Lower leg skin (tissue), 4 donors: ENCODE measurements at regions not wholly inside any gene's neighbourhood (a gene's known extent, or its start where the extent isn't known, plus 50 kb on each side); places are given as distances from the start of the nearest gene placed in this dataset.
"Not testable (repeated sequence)": the region's sequence is repeated elsewhere in the genome, so short reads cannot be mapped to it uniquely, and the experiment has no call there.

Experiments
- DNase-seq, 2 donors: peaks; one replicate each; pipeline ENCODE4 v3.0.0-alpha.2; 2019; ENCODE audit warnings: low spot score in 2 of 2
- H3K4me3 ChIP-seq: fragments of 200-600 bp; sonication (generic); 2 replicates; pipeline ENCODE4 v1.5.1; 2017; ENCODE audit warnings: mild to moderate bottlenecking, low read depth; ENCODE audit not compliant: poor library complexity, severe bottlenecking
- CTCF ChIP-seq, 3 donors: fragments of 450-650 bp; IDR thresholded peaks; one replicate each; pipeline ENCODE4 v1.5.1; 2016; ENCODE audit warnings: antibody characterized with exemption in 3 of 3, mild to moderate bottlenecking in 3 of 3, moderate library complexity in 2 of 3
- POLR2A ChIP-seq, 2 donors: fragments of 450-650 bp; IDR thresholded peaks; one replicate each; pipeline ENCODE4 v1.6.1; 2016 to 2017; ENCODE audit warnings: antibody characterized with exemption in 2 of 2, mild to moderate bottlenecking in 1 of 2, moderate library complexity in 1 of 2
- WGBS, 2 donors: methylation state at CpG; one replicate each; pipeline ENCODE4 v1.1.5; 2018; 5-methylcytosine and 5-hydroxymethylcytosine counted together
- intact Hi-C: fragments of 100-400 bp; cut with DNase I; formaldehyde crosslinking; loops from one replicate; pipeline ENCODE4 v1.15.0; 2023; ENCODE audit warnings: low total_unique reads

GRCh38 chr14:56423544-56423943 is 156.1 kb upstream of the TMEM260 start:
- WGBS, 2 donors, result 18 to 27% methylated on average over 2 of the region's 2 CpGs
- intact Hi-C loops, result no loop called here
- TF ChIP-seq CTCF (IDR thresholded peaks at IDR 0.05) (no peak), POLR2A (IDR thresholded peaks at IDR 0.05) (no peak)
- H3K4me3 ChIP-seq, result no peak overlapping the region
- DNase-seq, result no peak

GRCh38 chr14:56431013-56431412 is 148.6 kb upstream of the TMEM260 start:
- no peak for DNase-seq
- TF ChIP-seq CTCF (IDR thresholded peaks at IDR 0.05) (no peak), POLR2A (IDR thresholded peaks at IDR 0.05) (no peak)
- intact Hi-C loops, result no loop called here
- no peak overlapping the region for H3K4me3 ChIP-seq
- WGBS, 2 donors, result 75 to 80% methylated on average over 4 of the region's 4 CpGs

GRCh38 chr14:56449670-56450213 is 129.9 kb upstream of the TMEM260 start:
- DNase-seq, result no peak
- no peak for TF ChIP-seq POLR2A (IDR thresholded peaks at IDR 0.05)
- TF ChIP-seq CTCF (IDR thresholded peaks at IDR 0.05), result no peak
- intact Hi-C loops, result no loop called here
- 95 to 98% methylated on average over 2 of the region's 2 CpGs for WGBS, 2 donors
- H3K4me3 ChIP-seq, result no peak overlapping the region

- no peak for TF ChIP-seq POLR2A (IDR thresholded peaks at IDR 0.05)
- no peak for TF ChIP-seq CTCF (IDR thresholded peaks at IDR 0.05)
- no peak overlapping the region for H3K4me3 ChIP-seq
- WGBS, 2 donors, result 51 to 59% methylated on average over 6 of the region's 6 CpGs
- no peak for DNase-seq
- intact Hi-C loops, result no loop called here
Measured at GRCh38 chr14:56452940-56453339, 126.7 kb upstream of the TMEM260 start.

GRCh38 chr14:56454680-56455079 is 124.9 kb upstream of the TMEM260 start:
- intact Hi-C loops, H3K4me3 ChIP-seq, DNase-seq: not testable (repeated sequence)
- WGBS, 2 donors, result 96 to 100% methylated on average over 3 of the region's 3 CpGs

GRCh38 chr14:56460469-56460868 is 119.1 kb upstream of the TMEM260 start:
- WGBS, 2 donors, result 97 to 98% methylated on average over 2 of the region's 2 CpGs
- intact Hi-C loops, result no loop called here
- DNase-seq, result no peak
- TF ChIP-seq POLR2A (IDR thresholded peaks at IDR 0.05), result no peak
- TF ChIP-seq CTCF (IDR thresholded peaks at IDR 0.05), result no peak
- no peak overlapping the region for H3K4me3 ChIP-seq
